ENCODE measurements at regions not wholly inside any gene's neighbourhood (a gene's known extent, or its start where the extent isn't known, plus 50 kb on each side); places are given as distances from the start of the nearest gene placed in this dataset.

- TF ChIP-seq CTCF (optimal IDR thresholded peaks at IDR 0.05 in 1 of 3, IDR thresholded peaks at IDR 0.05 in 1 of 3, conservative IDR thresholded peaks at IDR 0.05 in 1 of 3; ENCODE audit: extremely low read depth in 1 of 3, insufficient read depth in 2 of 3, low read length in 3 of 3) (no peak), EZH2 (IDR thresholded peaks at IDR 0.05; ENCODE audit: low read length) (no peak)
These were observed 119.1 kb upstream of the FOXP2 start for GRCh38 chr7:114295522-114295921.

All from keratinocyte (primary cell).